ENCODE measurements at regions not wholly inside any gene's neighbourhood (a gene's known extent, or its start where the extent isn't known, plus 50 kb on each side); places are given as distances from the start of the nearest gene placed in this dataset.
"Not testable (repeated sequence)": the region's sequence is repeated elsewhere in the genome, so short reads cannot be mapped to it uniquely, and the experiment has no call there.

DNA sequence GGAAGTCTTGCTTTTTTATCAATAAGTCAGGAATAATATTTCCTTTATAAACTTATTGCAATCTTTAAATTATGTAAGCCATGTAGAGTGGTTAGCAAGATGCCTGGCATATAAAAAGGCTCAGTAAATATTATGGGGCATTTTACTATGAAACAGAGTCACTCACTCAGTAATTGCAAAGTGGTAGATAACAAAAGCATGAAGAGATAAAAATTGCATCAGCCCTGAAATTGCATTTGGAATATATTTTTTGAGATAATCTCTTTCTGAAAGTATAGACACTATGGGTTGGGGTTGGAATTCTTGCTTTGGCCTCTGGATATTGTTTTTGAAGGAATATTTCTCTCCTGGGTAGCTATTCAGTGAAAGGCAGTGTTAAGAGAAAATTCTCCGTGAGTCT is 188.6 kb downstream of the JRKL start:
- Histone ChIP-seq H4K20me1 (ENCODE audit: low read length) (no peaks in the 10 kb centered on the region), H2AFZ (ENCODE audit: low read length) (no peak overlapping the region), H3K79me2 (ENCODE audit: low read length) (no peaks in the 10 kb centered on the region), H3F3A (ENCODE audit: low read length, unreplicated experiment) (no peaks in the 10 kb centered on the region), H3K4me2 (ENCODE audit: low read length) (no peak overlapping the region), H3K27ac (ENCODE audit: low read length) (no peak overlapping the region), H3K9me3 (ENCODE audit: low read length) (no peaks in the 10 kb centered on the region), H3K36me3 (ENCODE audit: low read depth, low read length) (no peaks in the 10 kb centered on the region), H3K4me1 (ENCODE audit: insufficient read depth, low read length) (no peaks in the 10 kb centered on the region), H3K27me3 (ENCODE audit: low read length) (peaks cover 12% of the 10 kb centered on the region; the same call in 1 of the 2 replicates), H3K9me2 (replicated peaks; ENCODE audit: low read length) (no peaks in the 10 kb centered on the region), H3K9ac (ENCODE audit: low read length) (no peak overlapping the region), H3K4me3 (ENCODE audit: low read length) (no peak overlapping the region)
- no peak for ATAC-seq
- POLR2A ChIA-PET (ENCODE audit: unreplicated experiment): no interaction called here
- CTCF ChIA-PET: no interaction called here
- intact Hi-C loops (cut with micrococcal nuclease): no loop called here
- DNase-seq: peak; percentile 0
- TF ChIP-seq EZH2phosphoT487 (IDR thresholded peaks at IDR 0.05; ENCODE audit: borderline replicate concordance, low read length) (no peak), EZH2 (IDR thresholded peaks at IDR 0.05; ENCODE audit: low read length, unreplicated experiment) (no peak)
- BruUV-seq (replicated peaks): no TSS peak

DNA sequence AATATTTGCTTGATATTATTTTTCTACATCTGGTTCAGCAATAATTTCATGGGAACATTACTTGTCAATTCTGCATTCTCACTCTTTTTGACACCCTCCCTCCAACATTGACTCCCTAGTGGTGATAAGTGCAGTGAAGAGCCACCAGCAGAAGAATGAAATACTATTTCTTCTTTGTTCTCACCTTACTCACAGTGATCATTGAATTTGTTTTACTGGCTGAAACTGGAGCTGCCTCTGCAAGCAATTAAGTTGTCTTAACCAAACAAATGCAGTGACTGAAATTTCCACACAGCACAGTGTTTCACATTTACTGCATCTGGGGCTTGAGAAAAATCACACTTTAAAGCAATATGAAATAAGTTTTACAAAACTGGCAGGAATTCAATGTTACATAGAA is 189.8 kb downstream of the JRKL start:
- Histone ChIP-seq H3K27ac (ENCODE audit: low read length) (no peak overlapping the region), H2AFZ (ENCODE audit: low read length) (no peak overlapping the region), H3K27me3 (ENCODE audit: low read length) (peaks cover 12% of the 10 kb centered on the region; the same call in 1 of the 2 replicates), H3K9ac (ENCODE audit: low read length) (no peak overlapping the region), H3K4me1 (ENCODE audit: insufficient read depth, low read length) (no peaks in the 10 kb centered on the region), H3K79me2 (ENCODE audit: low read length) (no peaks in the 10 kb centered on the region), H3K9me2 (replicated peaks; ENCODE audit: low read length) (no peaks in the 10 kb centered on the region), H3F3A (ENCODE audit: low read length, unreplicated experiment) (no peaks in the 10 kb centered on the region), H4K20me1 (ENCODE audit: low read length) (no peaks in the 10 kb centered on the region), H3K4me2 (ENCODE audit: low read length) (no peak overlapping the region), H3K4me3 (ENCODE audit: low read length) (no peak overlapping the region), H3K36me3 (ENCODE audit: low read depth, low read length) (no peaks in the 10 kb centered on the region), H3K9me3 (ENCODE audit: low read length) (no peaks in the 10 kb centered on the region)
- ChIA-PET CTCF (interaction anchor here (0.5 kb wide), 1 partner anchor 100 kb away, joined by 3 read pairs; no protein-coding TSS in a partner anchor), POLR2A (ENCODE audit: unreplicated experiment) (no interaction called here)
- no TSS peak for BruUV-seq (replicated peaks)
- TF ChIP-seq EZH2phosphoT487 (IDR thresholded peaks at IDR 0.05; ENCODE audit: borderline replicate concordance, low read length) (no peak), EZH2 (IDR thresholded peaks at IDR 0.05; ENCODE audit: low read length, unreplicated experiment) (no peak)
- TF ChIP-seq, protein P1, sequence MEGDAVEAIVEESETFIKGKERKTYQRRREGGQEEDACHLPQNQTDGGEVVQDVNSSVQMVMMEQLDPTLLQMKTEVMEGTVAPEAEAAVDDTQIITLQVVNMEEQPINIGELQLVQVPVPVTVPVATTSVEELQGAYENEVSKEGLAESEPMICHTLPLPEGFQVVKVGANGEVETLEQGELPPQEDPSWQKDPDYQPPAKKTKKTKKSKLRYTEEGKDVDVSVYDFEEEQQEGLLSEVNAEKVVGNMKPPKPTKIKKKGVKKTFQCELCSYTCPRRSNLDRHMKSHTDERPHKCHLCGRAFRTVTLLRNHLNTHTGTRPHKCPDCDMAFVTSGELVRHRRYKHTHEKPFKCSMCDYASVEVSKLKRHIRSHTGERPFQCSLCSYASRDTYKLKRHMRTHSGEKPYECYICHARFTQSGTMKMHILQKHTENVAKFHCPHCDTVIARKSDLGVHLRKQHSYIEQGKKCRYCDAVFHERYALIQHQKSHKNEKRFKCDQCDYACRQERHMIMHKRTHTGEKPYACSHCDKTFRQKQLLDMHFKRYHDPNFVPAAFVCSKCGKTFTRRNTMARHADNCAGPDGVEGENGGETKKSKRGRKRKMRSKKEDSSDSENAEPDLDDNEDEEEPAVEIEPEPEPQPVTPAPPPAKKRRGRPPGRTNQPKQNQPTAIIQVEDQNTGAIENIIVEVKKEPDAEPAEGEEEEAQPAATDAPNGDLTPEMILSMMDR (conservative IDR thresholded peaks at IDR 0.05; ENCODE audit: low read depth, low read length): no peak
- DNase-seq: peak; percentile 1
- no peak for ATAC-seq
- intact Hi-C loops (cut with micrococcal nuclease): no loop called here

DNA sequence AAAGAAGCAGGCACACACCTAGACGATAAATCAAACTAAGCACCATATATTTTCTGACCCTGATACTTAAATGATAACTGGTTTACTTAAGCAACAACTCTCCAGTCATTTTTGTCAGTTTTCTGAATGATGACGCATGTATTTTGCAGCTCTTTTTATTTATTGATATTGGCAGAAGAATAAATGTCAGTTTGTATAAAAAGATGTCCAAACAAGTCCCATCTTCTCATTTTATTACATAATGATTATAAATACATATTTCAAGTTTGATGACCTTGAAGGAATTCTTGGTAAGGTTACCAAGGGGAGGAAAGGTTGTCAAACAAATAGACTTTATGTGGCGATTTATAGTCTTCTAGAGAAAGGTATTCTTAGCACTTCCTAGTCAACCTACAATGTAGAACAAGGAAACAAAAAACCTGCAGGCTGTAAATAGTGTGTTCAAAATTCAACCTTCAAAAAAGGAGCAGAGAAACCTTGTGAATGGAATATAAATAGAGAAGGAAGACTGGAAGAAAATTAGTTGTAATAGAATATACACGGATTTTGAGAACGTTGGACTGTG is 190.7 kb downstream of the JRKL start:
- no peak overlapping the region for H3K27ac ChIP-seq (ENCODE audit: low read length)
- H3K9me3 ChIP-seq (ENCODE audit: low read length): no peaks in the 10 kb centered on the region
- ATAC-seq (no peak), DNase-seq (peak; percentile 1)
- no peak overlapping the region for H3K4me2 ChIP-seq (ENCODE audit: low read length)
- H3K27me3 ChIP-seq (ENCODE audit: low read length): peaks cover 12% of the 10 kb centered on the region; the same call in 1 of the 2 replicates
- CTCF ChIA-PET: no interaction called here
- BruUV-seq (replicated peaks): no TSS peak
- H3K9ac ChIP-seq (ENCODE audit: low read length): no peak overlapping the region
- no peaks in the 10 kb centered on the region for H3K79me2 ChIP-seq (ENCODE audit: low read length)
- H3K9me2 ChIP-seq (replicated peaks; ENCODE audit: low read length): no peaks in the 10 kb centered on the region
- intact Hi-C loops (cut with micrococcal nuclease): no loop called here
- H3K4me1 ChIP-seq (ENCODE audit: insufficient read depth, low read length): no peaks in the 10 kb centered on the region
- no peak overlapping the region for H3K4me3 ChIP-seq (ENCODE audit: low read length)
- no peaks in the 10 kb centered on the region for H4K20me1 ChIP-seq (ENCODE audit: low read length)
- no peak overlapping the region for H2AFZ ChIP-seq (ENCODE audit: low read length)
- POLR2A ChIA-PET (ENCODE audit: unreplicated experiment): no interaction called here
- TF ChIP-seq EZH2 (IDR thresholded peaks at IDR 0.05; ENCODE audit: low read length, unreplicated experiment) (no peak), EZH2phosphoT487 (IDR thresholded peaks at IDR 0.05; ENCODE audit: borderline replicate concordance, low read length) (no peak)
- TF ChIP-seq, protein P1 (conservative IDR thresholded peaks at IDR 0.05; ENCODE audit: low read depth, low read length): no peak
- H3F3A ChIP-seq (ENCODE audit: low read length, unreplicated experiment): no peaks in the 10 kb centered on the region
- H3K36me3 ChIP-seq (ENCODE audit: low read depth, low read length): no peaks in the 10 kb centered on the region

DNA sequence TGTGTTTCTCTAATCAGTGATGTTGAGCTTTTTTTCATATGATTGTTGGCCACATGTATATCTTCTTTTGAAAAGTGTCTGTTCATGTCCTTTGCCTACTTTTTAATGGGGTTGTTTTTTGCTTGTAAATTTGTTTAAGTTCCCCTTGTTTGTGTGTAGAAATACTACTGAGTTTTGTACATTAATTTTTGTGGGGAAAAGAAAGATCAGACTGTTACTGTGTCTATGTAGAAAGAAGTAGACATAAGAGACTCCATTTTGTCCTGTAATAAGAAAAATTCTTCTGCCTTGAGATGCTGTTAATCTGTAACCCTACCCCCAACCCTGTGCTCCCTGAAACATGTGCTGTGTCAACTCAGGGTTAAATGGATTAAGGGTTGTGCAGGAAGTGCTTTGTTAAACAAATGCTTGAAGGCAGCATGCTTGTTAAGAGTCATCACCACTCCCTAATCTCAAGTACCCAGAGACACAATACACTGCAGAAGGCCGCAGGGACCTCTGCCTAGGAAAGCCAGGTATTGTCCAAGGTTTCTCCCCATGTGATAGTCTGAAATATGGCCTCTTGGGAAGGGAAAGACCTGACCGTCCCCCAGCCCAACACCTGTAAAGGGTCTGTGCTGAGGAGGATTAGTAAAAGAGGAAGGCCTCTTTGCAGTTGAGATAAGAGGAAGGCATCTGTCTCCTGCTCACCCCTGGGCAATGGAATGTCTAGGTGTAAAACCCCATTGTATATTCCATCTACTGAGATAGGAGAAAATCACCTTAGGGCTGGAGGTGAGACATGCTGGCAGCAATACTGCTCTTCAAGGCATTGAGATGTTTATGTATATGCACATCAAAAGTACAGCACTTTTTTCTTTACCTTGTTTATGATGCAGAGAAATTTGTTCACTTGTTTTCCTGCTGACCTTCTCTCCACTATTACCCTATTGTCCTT is 196.4 kb downstream of the JRKL start:
- H3K4me2 ChIP-seq (ENCODE audit: low read length); POLR2A ChIA-PET (ENCODE audit: unreplicated experiment); BruUV-seq (replicated peaks); H3K9ac ChIP-seq (ENCODE audit: low read length); H3K36me3 ChIP-seq (ENCODE audit: low read depth, low read length); H3F3A ChIP-seq (ENCODE audit: low read length, unreplicated experiment); H4K20me1 ChIP-seq (ENCODE audit: low read length); H3K4me1 ChIP-seq (ENCODE audit: insufficient read depth, low read length); H3K9me2 ChIP-seq (replicated peaks; ENCODE audit: low read length); H3K27me3 ChIP-seq (ENCODE audit: low read length); H3K4me3 ChIP-seq (ENCODE audit: low read length); H2AFZ ChIP-seq (ENCODE audit: low read length); H3K9me3 ChIP-seq (ENCODE audit: low read length); H3K27ac ChIP-seq (ENCODE audit: low read length); CTCF ChIA-PET; ATAC-seq; H3K79me2 ChIP-seq (ENCODE audit: low read length); intact Hi-C loops (cut with micrococcal nuclease): not testable (repeated sequence)
- peak; percentile 0 for DNase-seq

DNA sequence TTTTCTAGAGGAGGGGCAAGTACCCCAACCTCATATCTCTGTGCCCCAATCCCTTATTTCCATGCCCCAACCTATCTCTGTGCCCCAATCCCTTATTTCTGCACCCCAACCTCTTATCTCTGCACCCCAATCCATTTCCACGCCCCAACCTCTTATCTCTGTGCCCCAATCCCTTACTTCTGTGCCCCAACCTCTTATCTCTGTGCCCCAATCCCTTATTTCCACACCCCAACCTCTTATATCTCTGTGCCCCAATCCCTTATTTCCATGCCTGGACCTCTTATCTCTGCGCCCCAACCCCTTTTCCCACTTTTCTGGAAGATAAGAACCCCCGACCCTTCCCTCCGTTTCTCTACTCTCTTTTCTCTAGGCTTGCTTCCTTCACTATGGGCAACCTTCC is 199.0 kb downstream of the JRKL start:
- H2AFZ ChIP-seq (ENCODE audit: low read length); POLR2A ChIA-PET (ENCODE audit: unreplicated experiment); H3K4me1 ChIP-seq (ENCODE audit: insufficient read depth, low read length); H3F3A ChIP-seq (ENCODE audit: low read length, unreplicated experiment); H3K9me3 ChIP-seq (ENCODE audit: low read length); DNase-seq; H3K9ac ChIP-seq (ENCODE audit: low read length); H3K27me3 ChIP-seq (ENCODE audit: low read length); H3K4me3 ChIP-seq (ENCODE audit: low read length); ATAC-seq; H3K79me2 ChIP-seq (ENCODE audit: low read length); intact Hi-C loops (cut with micrococcal nuclease); H4K20me1 ChIP-seq (ENCODE audit: low read length); H3K27ac ChIP-seq (ENCODE audit: low read length); BruUV-seq (replicated peaks); H3K36me3 ChIP-seq (ENCODE audit: low read depth, low read length); CTCF ChIA-PET; H3K4me2 ChIP-seq (ENCODE audit: low read length); H3K9me2 ChIP-seq (replicated peaks; ENCODE audit: low read length): not testable (repeated sequence)
